Activated CD4-positive, alpha-beta T cell treated with anti-CD3 and anti-CD28 coated beads, Interleukin-2, amount 10 ng/mL, durations not matched to agents 7 days and 5 days (primary cell): ENCODE measurements at regions not wholly inside any gene's neighbourhood (a gene's known extent, or its start where the extent isn't known, plus 50 kb on each side); places are given as distances from the start of the nearest gene placed in this dataset.
"Not testable (repeated sequence)": the region's sequence is repeated elsewhere in the genome, so short reads cannot be mapped to it uniquely, and the experiment has no call there.

ENCODE experiments used
- CTCF ChIA-PET: fragments of 350-600 bp; sonication (Branson Sonifier 250); formaldehyde crosslinking; loops from one replicate; lab custom pipeline; 2021; ENCODE audit warnings: antibody characterized with exemption; lab: Charles Lee
- POLR2A ChIA-PET: fragments of 350-600 bp; sonication (Branson Sonifier 250); formaldehyde crosslinking; loops from one replicate; lab custom pipeline; 2021; ENCODE audit warnings: antibody characterized with exemption; lab: Charles Lee
- DNase-seq: peaks from one replicate; pipeline ENCODE4 v3.0.0-alpha.2; 2020
- H3K27ac Mint-ChIP-seq: one replicate; pipeline ENCODE4 v1.8.0; 2021; ENCODE audit warnings: mild to moderate bottlenecking, moderate library complexity, mixed read lengths
- H3K27me3 Mint-ChIP-seq: one replicate; pipeline ENCODE4 v1.8.0; 2021; ENCODE audit warnings: mixed read lengths
- H3K36me3 Mint-ChIP-seq: one replicate; pipeline ENCODE4 v1.8.0; 2021; ENCODE audit warnings: low read depth, mixed read lengths
- H3K4me1 Mint-ChIP-seq: one replicate; pipeline ENCODE4 v1.8.0; 2021; ENCODE audit warnings: mixed read lengths
- H3K4me3 Mint-ChIP-seq: one replicate; pipeline ENCODE4 v1.8.0; 2021; ENCODE audit warnings: mild to moderate bottlenecking, moderate library complexity, mixed read lengths
- H3K9me3 Mint-ChIP-seq: one replicate; pipeline ENCODE4 v1.8.0; 2021; ENCODE audit warnings: mixed read lengths

DNA sequence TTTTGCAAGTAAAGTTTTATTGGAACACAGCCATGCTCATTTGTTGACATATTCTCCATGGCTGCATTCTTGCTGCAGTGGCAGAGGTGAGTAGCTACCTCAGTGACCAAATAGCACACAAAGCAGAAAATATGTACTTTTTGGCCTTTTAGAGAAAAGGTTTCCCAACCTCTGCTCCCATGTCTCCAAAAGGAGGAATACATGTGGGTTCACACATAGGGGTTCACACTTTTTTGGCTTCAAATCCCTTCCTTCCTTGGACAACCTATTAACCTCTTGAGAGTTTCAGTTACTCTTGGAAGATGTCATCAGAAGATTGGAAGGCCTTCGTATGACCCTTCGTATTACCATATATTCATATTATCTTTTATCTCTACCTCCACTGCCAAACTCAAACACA lies 285.1 kb upstream of the TUT7 start:
- peaks cover 2% of the 10 kb centered on the region for H3K27me3 Mint-ChIP-seq
- no peaks in the 10 kb centered on the region for H3K9me3 Mint-ChIP-seq
- POLR2A ChIA-PET = no interaction called here
- no peak for DNase-seq
- H3K4me3 Mint-ChIP-seq = no peak overlapping the region
- CTCF ChIA-PET = interaction anchor here (1.0 kb wide), 1 partner anchor 13 kb away, joined by 3 read pairs; no protein-coding TSS in a partner anchor
- H3K36me3 Mint-ChIP-seq = no peaks in the 10 kb centered on the region
- no peaks in the 10 kb centered on the region for H3K4me1 Mint-ChIP-seq
- H3K27ac Mint-ChIP-seq = no peak overlapping the region

GRCh38 chr9:86638109-86638508 lies 283.9 kb upstream of the TUT7 start:
- Mint-ChIP-seq H3K9me3 (no peaks in the 10 kb centered on the region), H3K4me3 (no peak overlapping the region), H3K27ac (no peak overlapping the region), H3K27me3 (peaks cover 2% of the 10 kb centered on the region), H3K4me1 (no peaks in the 10 kb centered on the region), H3K36me3 (no peaks in the 10 kb centered on the region)
- ChIA-PET POLR2A (no interaction called here), CTCF (interaction anchor here (1.0 kb wide), 1 partner anchor 14 kb away, joined by 3 read pairs; no protein-coding TSS in a partner anchor)
- no peak for DNase-seq

DNA sequence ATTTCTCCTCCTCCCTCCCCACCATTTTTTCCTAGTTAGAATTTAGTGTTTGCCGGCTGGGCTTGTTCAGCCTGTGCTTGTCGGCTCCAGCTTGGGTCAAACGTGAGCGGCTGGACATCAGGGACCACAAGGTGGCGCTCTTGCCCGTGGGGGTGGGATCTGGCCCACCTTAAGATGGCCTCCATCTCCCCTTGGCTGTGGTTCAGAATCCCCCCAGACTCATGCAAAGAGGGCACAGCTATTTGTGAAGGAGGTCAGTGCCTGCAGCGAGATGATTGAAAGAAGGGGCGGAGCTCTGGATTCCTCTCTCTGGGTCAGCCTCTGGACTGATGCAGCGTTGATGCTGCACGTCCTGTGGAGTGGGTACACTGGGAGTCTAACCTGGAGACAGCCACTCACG lies 283.3 kb upstream of the TUT7 start:
- ChIA-PET POLR2A (no interaction called here), CTCF (no interaction called here)
- H3K36me3 Mint-ChIP-seq = no peaks in the 10 kb centered on the region
- H3K9me3 Mint-ChIP-seq = no peaks in the 10 kb centered on the region
- no peaks in the 10 kb centered on the region for H3K4me1 Mint-ChIP-seq
- no peak overlapping the region for H3K27ac Mint-ChIP-seq
- no peak for DNase-seq
- no peak overlapping the region for H3K4me3 Mint-ChIP-seq
- H3K27me3 Mint-ChIP-seq = peaks cover 2% of the 10 kb centered on the region

- H3K27me3 Mint-ChIP-seq = peaks cover 2% of the 10 kb centered on the region
- no peaks in the 10 kb centered on the region for H3K4me1 Mint-ChIP-seq
Observed at GRCh38 chr9:86636519-86636918, 282.3 kb upstream of the TUT7 start.

DNA sequence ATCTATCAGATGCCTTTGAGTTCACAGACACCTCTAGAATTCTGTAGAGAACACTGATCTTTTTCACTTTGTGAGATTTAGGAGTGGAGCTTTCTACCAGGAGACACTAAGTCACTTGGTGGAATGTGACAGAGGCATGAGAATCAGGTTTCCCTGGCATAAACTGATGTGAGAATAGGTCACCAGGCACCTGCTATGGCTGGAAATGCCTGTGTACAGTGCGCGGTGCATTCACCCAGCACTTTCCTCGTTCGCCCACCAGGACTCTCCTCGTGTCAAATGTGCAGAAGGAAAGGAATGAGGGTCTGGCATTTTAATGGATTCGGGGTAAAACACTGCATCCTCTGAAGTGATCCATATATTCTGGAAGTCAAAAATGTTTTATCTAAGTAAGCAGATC lies 281.8 kb upstream of the TUT7 start:
- POLR2A ChIA-PET = no interaction called here
- Mint-ChIP-seq H3K27me3 (peaks cover 2% of the 10 kb centered on the region), H3K4me1 (no peaks in the 10 kb centered on the region), H3K36me3 (no peaks in the 10 kb centered on the region), H3K9me3 (no peaks in the 10 kb centered on the region), H3K27ac (no peak overlapping the region), H3K4me3 (no peak overlapping the region)
- CTCF ChIA-PET = no interaction called here
- no peak for DNase-seq

More at GRCh38 chr9:86636519-86636918, 282.3 kb upstream of the TUT7 start:
- Mint-ChIP-seq H3K27ac (no peak overlapping the region), H3K9me3 (no peaks in the 10 kb centered on the region), H3K4me3 (no peak overlapping the region), H3K36me3 (no peaks in the 10 kb centered on the region)
- CTCF ChIA-PET = no interaction called here
- no peak for DNase-seq
- POLR2A ChIA-PET = no interaction called here

- Mint-ChIP-seq H3K27me3 (peaks cover 2% of the 10 kb centered on the region), H3K27ac (no peak overlapping the region), H3K4me1 (no peaks in the 10 kb centered on the region), H3K36me3 (no peaks in the 10 kb centered on the region), H3K4me3 (no peak overlapping the region), H3K9me3 (no peaks in the 10 kb centered on the region)
- CTCF ChIA-PET = no interaction called here
- DNase-seq = no peak
- POLR2A ChIA-PET = no interaction called here
Observed at GRCh38 chr9:86634501-86634900, 280.3 kb upstream of the TUT7 start.

DNA sequence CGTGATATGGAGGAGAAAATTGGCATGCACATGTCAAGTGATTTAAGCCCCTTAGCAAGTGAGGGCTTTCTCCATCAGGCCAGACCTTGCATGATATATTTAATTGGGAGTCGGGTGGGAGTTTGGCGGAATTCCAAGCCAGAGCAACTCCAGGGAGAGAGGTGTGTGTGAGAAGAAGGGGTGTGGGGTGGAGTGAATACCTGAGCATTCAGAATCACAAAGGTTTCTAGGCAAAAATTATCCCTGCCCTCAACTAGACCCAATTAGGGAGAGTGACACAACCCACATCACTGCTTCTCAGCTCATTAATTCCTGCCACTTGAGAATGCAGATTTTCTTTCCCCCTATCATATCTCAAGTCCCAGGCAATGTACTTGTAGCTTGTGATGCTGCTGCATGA lies 279.7 kb upstream of the TUT7 start:
- Mint-ChIP-seq H3K36me3 (no peaks in the 10 kb centered on the region), H3K4me1 (no peaks in the 10 kb centered on the region), H3K27ac (no peak overlapping the region), H3K9me3 (no peaks in the 10 kb centered on the region), H3K27me3 (peaks cover 2% of the 10 kb centered on the region), H3K4me3 (no peak overlapping the region)
- POLR2A ChIA-PET = no interaction called here
- DNase-seq = no peak
- CTCF ChIA-PET = no interaction called here

DNA sequence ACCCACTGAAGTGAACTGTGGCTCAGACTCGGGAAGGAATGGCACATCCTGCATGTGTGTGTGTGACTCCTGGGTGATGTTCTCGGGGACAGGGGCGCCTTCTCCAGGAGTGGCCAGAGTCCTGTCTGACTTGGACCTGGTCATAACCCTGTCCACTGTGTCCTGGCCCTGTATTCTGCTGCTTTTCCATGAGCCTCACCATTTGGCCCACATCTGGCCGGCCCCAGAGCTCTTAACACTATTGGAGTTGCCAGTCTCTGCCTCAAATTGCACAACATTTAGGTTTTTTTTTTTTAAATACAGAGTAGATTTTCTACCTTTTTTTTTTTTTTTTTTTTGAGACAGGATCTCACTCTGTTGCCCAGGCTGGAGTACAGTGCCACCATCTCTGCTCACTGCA lies 278.3 kb upstream of the TUT7 start:
- no peaks in the 10 kb centered on the region for H3K9me3 Mint-ChIP-seq
- no peak overlapping the region for H3K4me3 Mint-ChIP-seq
- peaks cover 2% of the 10 kb centered on the region for H3K27me3 Mint-ChIP-seq
- ChIA-PET POLR2A (no interaction called here), CTCF (no interaction called here)
- no peak overlapping the region for H3K27ac Mint-ChIP-seq
- DNase-seq = no peak
- H3K4me1 Mint-ChIP-seq = no peaks in the 10 kb centered on the region
- no peaks in the 10 kb centered on the region for H3K36me3 Mint-ChIP-seq

GRCh38 chr9:86629530-86629929 lies 275.3 kb upstream of the TUT7 start:
- ChIA-PET CTCF (no interaction called here), POLR2A (no interaction called here)
- H3K4me3 Mint-ChIP-seq = no peak overlapping the region
- no peaks in the 10 kb centered on the region for H3K36me3 Mint-ChIP-seq
- H3K27me3 Mint-ChIP-seq = no peaks in the 10 kb centered on the region
- H3K9me3 Mint-ChIP-seq = no peaks in the 10 kb centered on the region
- no peaks in the 10 kb centered on the region for H3K4me1 Mint-ChIP-seq
- no peak overlapping the region for H3K27ac Mint-ChIP-seq
- DNase-seq = no peak

DNA sequence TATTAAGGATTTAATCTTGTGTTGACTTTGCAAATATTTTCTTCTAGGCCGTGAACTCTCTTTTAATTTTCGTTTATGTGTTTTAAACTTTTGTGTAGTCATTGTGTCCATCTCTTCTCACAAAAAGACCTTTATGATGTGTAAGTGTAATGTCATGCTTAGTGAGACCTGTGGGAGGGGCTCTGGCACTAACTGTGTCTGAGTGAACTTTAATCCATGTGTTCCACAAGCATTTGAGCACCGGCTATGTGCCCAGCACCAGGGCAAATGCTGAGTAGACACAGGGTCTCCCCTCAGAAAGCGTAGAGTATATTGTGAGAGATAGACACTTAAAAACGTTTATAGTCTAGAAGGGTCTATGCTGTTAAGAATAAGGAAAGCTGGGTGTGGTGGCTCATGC lies 272.6 kb upstream of the TUT7 start:
- Mint-ChIP-seq H3K36me3 (no peaks in the 10 kb centered on the region), H3K27ac (no peak overlapping the region), H3K27me3 (no peaks in the 10 kb centered on the region), H3K4me3 (no peak overlapping the region), H3K9me3 (no peaks in the 10 kb centered on the region), H3K4me1 (no peaks in the 10 kb centered on the region)
- ChIA-PET CTCF (no interaction called here), POLR2A (no interaction called here)
- DNase-seq = no peak

GRCh38 chr9:86624630-86625029 lies 270.4 kb upstream of the TUT7 start:
- Mint-ChIP-seq H3K4me1 (no peaks in the 10 kb centered on the region), H3K27ac (no peak overlapping the region), H3K36me3 (no peaks in the 10 kb centered on the region), H3K27me3 (peaks cover 4% of the 10 kb centered on the region), H3K4me3 (no peak overlapping the region), H3K9me3 (no peaks in the 10 kb centered on the region)
- no peak for DNase-seq
- POLR2A ChIA-PET = no interaction called here
- CTCF ChIA-PET = no interaction called here

- H3K4me1 Mint-ChIP-seq = no peaks in the 10 kb centered on the region
- POLR2A ChIA-PET = no interaction called here
- no peak overlapping the region for H3K27ac Mint-ChIP-seq
- peaks cover 3% of the 10 kb centered on the region for H3K27me3 Mint-ChIP-seq
- CTCF ChIA-PET = no interaction called here
- DNase-seq = peak; percentile 10
- no peaks in the 10 kb centered on the region for H3K36me3 Mint-ChIP-seq
- H3K4me3 Mint-ChIP-seq = no peak overlapping the region
- no peaks in the 10 kb centered on the region for H3K9me3 Mint-ChIP-seq
Observed at GRCh38 chr9:86614871-86615849, 260.9 kb upstream of the TUT7 start.

- no peak for DNase-seq
- Mint-ChIP-seq H3K4me1 (no peaks in the 10 kb centered on the region), H3K27me3 (no peaks in the 10 kb centered on the region), H3K27ac (no peak overlapping the region), H3K4me3 (no peak overlapping the region), H3K9me3 (no peaks in the 10 kb centered on the region), H3K36me3 (no peaks in the 10 kb centered on the region)
- CTCF ChIA-PET = no interaction called here
- POLR2A ChIA-PET = no interaction called here
Observed at GRCh38 chr9:86613943-86614342, 259.7 kb upstream of the TUT7 start.

- H3K4me3 Mint-ChIP-seq, H3K9me3 Mint-ChIP-seq, CTCF ChIA-PET, POLR2A ChIA-PET, H3K36me3 Mint-ChIP-seq, H3K27me3 Mint-ChIP-seq, H3K4me1 Mint-ChIP-seq, H3K27ac Mint-ChIP-seq, DNase-seq: not testable (repeated sequence)
Observed at GRCh38 chr9:86611534-86611933, 257.3 kb upstream of the TUT7 start.
